Esophagus squamous epithelium (tissue), 5 donors: ENCODE measurements at regions not wholly inside any gene's neighbourhood (a gene's known extent, or its start where the extent isn't known, plus 50 kb on each side); places are given as distances from the start of the nearest gene placed in this dataset.

Experiments
- DNase-seq: peaks from one replicate; lab custom pipeline; 2025; lab: John Stamatoyannopoulos, UW
- H3K27ac ChIP-seq, 4 donors: fragments of 200-600 bp; sonication (generic); one replicate each; pipeline ENCODE4 v1.5.1; 2016 to 2019; ENCODE audit warnings: mild to moderate bottlenecking in 1 of 4
- H3K27me3 ChIP-seq, 4 donors: fragments of 200-600 bp; sonication (generic); 1 replicate in 3 of 4; 2 replicates in 1 of 4; pipeline versions ENCODE4 v1.5.1 to v1.6.0; 2017 to 2021; ENCODE audit warnings: antibody characterized with exemption in 1 of 4
- H3K36me3 ChIP-seq, 3 donors: fragments of 200-600 bp; sonication (generic); one replicate each; pipeline ENCODE4 v1.5.1; 2016 to 2019
- H3K4me1 ChIP-seq, 3 donors: fragments of 200-600 bp; sonication (generic); one replicate each; pipeline ENCODE4 v1.5.1; 2017 to 2019
- H3K4me3 ChIP-seq, 4 donors: fragments of 200-600 bp; sonication (generic); 1 replicate in 3 of 4; 2 replicates in 1 of 4; pipeline ENCODE4 v1.5.1; 2016 to 2019; ENCODE audit warnings: mild to moderate bottlenecking in 2 of 4, moderate library complexity in 1 of 4
- H3K9me3 ChIP-seq, 3 donors: fragments of 200-600 bp; sonication (generic); one replicate each; pipeline ENCODE4 v1.5.1; 2016 to 2019
- POLR2A ChIP-seq, 4 donors: fragments of 450-650 bp; IDR thresholded peaks; one replicate each; pipeline ENCODE4 v1.6.1; 2017; ENCODE audit warnings: antibody characterized with exemption in 4 of 4, mild to moderate bottlenecking in 4 of 4, moderate library complexity in 3 of 4
- WGBS, 2 donors: methylation state at CpG; one replicate each; pipeline ENCODE4 v1.1.5; 2018; 5-methylcytosine and 5-hydroxymethylcytosine counted together
- intact Hi-C: fragments of 100-400 bp; cut with DNase I; formaldehyde crosslinking; loops from one replicate; pipeline ENCODE4 v1.15.0; 2022
- TF ChIP-seq, protein P1 (sequence below), 6 experiments: fragments of 450-650 bp in 4 of 6; fragments of 200-600 bp in 2 of 6; sonication (generic) in 2 of 6; IDR thresholded peaks; one replicate each; pipeline ENCODE4 v1.5.1; 2016 to 2019; ENCODE audit warnings: antibody characterized with exemption in 6 of 6, mild to moderate bottlenecking in 4 of 6, moderate library complexity in 4 of 6
- donor health status: DM: yes; HTN: yes; CAD: no.

DNA sequence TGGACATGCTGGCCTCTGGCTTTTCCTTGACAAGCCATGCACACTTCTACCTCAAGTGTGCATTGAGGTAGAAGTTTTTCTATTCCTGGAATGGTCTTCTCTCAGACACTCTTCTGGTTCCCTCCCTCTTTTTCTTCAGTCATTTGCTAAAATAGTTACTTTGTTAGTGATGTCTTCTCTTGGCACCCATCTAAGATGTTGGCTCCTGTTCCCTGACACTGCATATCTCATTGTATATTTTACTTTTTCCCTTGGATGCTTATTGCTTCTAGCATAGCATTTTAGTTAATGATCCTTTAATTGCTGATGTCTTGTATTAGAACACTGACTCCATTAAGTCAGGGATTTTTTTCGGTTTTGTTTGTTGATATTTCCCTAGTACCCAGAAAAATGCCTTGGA is 758.7 kb upstream of the NRSN1 start:
- Histone ChIP-seq H3K27ac (no peak overlapping the region), H3K27me3 (no peaks in the 10 kb centered on the region), H3K9me3 (no peaks in the 10 kb centered on the region), H3K36me3 (no peaks in the 10 kb centered on the region), H3K4me3 (no peak overlapping the region), H3K4me1 (no peaks in the 10 kb centered on the region)
- WGBS, 2 donors = 64 to 70% methylated on average over 1 of the region's 1 CpG
- no peak for TF ChIP-seq POLR2A (IDR thresholded peaks at IDR 0.05)
- TF ChIP-seq, protein P1, sequence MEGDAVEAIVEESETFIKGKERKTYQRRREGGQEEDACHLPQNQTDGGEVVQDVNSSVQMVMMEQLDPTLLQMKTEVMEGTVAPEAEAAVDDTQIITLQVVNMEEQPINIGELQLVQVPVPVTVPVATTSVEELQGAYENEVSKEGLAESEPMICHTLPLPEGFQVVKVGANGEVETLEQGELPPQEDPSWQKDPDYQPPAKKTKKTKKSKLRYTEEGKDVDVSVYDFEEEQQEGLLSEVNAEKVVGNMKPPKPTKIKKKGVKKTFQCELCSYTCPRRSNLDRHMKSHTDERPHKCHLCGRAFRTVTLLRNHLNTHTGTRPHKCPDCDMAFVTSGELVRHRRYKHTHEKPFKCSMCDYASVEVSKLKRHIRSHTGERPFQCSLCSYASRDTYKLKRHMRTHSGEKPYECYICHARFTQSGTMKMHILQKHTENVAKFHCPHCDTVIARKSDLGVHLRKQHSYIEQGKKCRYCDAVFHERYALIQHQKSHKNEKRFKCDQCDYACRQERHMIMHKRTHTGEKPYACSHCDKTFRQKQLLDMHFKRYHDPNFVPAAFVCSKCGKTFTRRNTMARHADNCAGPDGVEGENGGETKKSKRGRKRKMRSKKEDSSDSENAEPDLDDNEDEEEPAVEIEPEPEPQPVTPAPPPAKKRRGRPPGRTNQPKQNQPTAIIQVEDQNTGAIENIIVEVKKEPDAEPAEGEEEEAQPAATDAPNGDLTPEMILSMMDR (IDR thresholded peaks at IDR 0.05) = no peak
- no peak for DNase-seq
- intact Hi-C loops = no loop called here

DNA sequence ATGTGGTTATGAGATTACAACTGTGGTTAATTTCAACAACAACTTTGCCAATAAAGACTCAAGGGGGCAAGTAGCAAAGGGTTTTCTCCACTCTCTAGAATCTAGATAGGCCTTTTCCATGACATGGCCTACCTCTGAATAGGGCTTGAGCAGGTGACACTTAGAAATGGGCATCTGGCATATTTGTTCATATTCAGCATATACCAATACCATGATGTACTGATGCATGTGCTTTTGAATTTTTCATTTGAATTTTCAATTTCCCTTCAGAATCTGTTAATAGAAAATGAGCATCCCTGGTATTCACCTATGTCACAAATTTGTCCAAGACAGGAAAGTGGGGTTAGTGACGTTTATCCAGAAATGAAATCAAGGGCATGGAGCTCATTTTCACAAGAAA is 757.5 kb upstream of the NRSN1 start:
- WGBS, 2 donors = 83 to 89% methylated on average over 1 of the region's 1 CpG
- intact Hi-C loops = no loop called here
- Histone ChIP-seq H3K9me3 (no peaks in the 10 kb centered on the region), H3K27me3 (no peaks in the 10 kb centered on the region), H3K36me3 (no peaks in the 10 kb centered on the region), H3K4me1 (no peaks in the 10 kb centered on the region), H3K4me3 (no peak overlapping the region), H3K27ac (no peak overlapping the region)
- TF ChIP-seq, protein P1 (IDR thresholded peaks at IDR 0.05) = no peak
- TF ChIP-seq POLR2A (IDR thresholded peaks at IDR 0.05) = no peak
- no peak for DNase-seq

DNA sequence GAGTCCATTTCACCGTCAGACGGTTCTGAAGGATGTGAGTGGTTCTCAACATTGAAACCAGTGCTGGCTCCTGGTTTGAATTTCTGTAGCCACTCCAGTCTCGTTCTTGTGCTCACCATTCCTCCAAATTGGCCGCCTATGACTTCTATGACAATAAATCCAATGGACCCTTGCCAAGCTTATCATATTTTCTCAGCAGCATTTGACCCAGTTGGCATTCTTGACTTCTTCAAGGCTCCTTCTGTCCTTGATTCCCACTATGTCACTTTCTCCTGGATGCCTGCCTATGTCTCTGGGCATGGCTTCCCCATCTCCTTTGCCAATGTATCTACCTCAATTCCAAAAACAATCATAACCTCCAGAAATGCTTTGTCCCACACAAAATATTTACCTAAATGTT is 756.0 kb upstream of the NRSN1 start:
- H3K27me3 ChIP-seq = no peaks in the 10 kb centered on the region
- TF ChIP-seq, protein P1 (IDR thresholded peaks at IDR 0.05) = no peak
- TF ChIP-seq POLR2A (IDR thresholded peaks at IDR 0.05) = no peak
- no peak overlapping the region for H3K4me3 ChIP-seq
- H3K27ac ChIP-seq = no peak overlapping the region
- intact Hi-C loops = no loop called here
- 71 to 87% methylated on average over 4 of the region's 4 CpGs for WGBS, 2 donors
- DNase-seq = no peak
- H3K36me3 ChIP-seq = no peaks in the 10 kb centered on the region
- no peaks in the 10 kb centered on the region for H3K9me3 ChIP-seq
- no peaks in the 10 kb centered on the region for H3K4me1 ChIP-seq

DNA sequence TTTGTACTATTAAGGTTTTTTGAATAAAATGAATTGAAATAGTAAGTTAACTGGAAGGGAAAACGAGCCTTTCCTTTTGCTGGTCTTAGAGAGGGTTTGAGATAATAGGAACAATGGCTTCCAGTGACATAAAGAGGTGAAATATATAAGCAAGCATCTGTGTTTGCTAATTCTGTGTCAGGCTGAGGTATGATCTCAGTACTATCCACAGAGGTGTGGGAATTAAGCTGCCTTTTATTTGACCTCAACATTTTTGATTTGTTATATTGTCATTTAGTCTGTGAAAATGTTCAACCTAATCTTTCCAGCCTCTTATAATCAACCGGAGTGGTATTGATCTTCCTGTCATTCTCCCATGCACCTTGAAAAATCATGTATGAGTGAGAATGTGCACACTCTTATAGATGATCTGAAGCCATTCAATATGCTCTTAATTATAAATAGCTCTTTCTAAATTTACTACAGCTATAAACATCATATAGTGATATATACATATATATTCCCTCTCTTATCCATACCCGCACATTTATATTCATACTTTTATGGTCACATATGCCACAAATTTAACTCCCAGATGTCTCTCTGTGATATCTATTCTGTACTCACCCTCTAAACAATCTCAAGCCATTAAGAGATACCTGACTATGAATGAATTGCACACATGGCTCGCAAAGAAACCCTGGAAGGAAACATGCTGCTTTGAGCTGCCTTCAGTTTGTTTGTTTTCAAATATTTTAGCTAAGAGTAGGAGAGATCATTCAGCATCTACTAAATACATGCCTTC is 754.7 kb upstream of the NRSN1 start:
- TF ChIP-seq POLR2A (IDR thresholded peaks at IDR 0.05) = no peak
- TF ChIP-seq, protein P1 (IDR thresholded peaks at IDR 0.05) = no peak
- Histone ChIP-seq H3K9me3 (no peaks in the 10 kb centered on the region), H3K27me3 (no peaks in the 10 kb centered on the region), H3K27ac (no peak overlapping the region), H3K4me3 (no peak overlapping the region), H3K36me3 (no peaks in the 10 kb centered on the region), H3K4me1 (no peaks in the 10 kb centered on the region)
- intact Hi-C loops = no loop called here
- WGBS, 2 donors = 50 to 60% methylated on average over 4 of the region's 4 CpGs
- DNase-seq = no peak

DNA sequence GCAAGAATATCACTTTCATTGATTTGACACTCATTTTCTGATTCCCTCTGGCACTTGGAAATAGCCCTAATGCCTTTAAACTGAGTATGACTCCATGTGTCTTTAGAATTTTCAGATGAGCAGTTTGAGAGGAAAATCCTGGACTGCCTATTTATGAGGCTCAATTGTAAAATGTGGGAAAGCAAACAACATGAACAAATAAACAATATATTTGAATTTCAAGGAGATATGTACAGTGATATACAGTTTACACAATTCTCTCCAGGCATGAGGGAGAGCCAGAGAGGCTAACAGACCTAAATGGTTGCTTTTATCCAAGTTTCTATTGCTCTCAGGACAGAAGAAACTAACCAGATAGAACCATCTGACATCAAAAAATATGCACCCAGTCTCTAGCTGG is 748.2 kb upstream of the NRSN1 start:
- no peaks in the 10 kb centered on the region for H3K9me3 ChIP-seq

More for the DNA sequence above, 748.2 kb upstream of the NRSN1 start:
- H3K4me3 ChIP-seq = no peak overlapping the region
- no peak for TF ChIP-seq POLR2A (IDR thresholded peaks at IDR 0.05)
- TF ChIP-seq, protein P1 (IDR thresholded peaks at IDR 0.05) = no peak
- no peak for DNase-seq
- no peaks in the 10 kb centered on the region for H3K36me3 ChIP-seq
- no peaks in the 10 kb centered on the region for H3K4me1 ChIP-seq
- intact Hi-C loops = no loop called here
- H3K27me3 ChIP-seq = no peaks in the 10 kb centered on the region
- H3K27ac ChIP-seq = no peak overlapping the region
